CD1c-positive myeloid dendritic cell (primary cell): ENCODE measurements at regions not wholly inside any gene's neighbourhood (a gene's known extent, or its start where the extent isn't known, plus 50 kb on each side); places are given as distances from the start of the nearest gene placed in this dataset.

Source experiments
- DNase-seq: peaks from one replicate; pipeline ENCODE4 v3.0.0-alpha.2; 2016; ENCODE audit errors: extremely low spot score

DNA sequence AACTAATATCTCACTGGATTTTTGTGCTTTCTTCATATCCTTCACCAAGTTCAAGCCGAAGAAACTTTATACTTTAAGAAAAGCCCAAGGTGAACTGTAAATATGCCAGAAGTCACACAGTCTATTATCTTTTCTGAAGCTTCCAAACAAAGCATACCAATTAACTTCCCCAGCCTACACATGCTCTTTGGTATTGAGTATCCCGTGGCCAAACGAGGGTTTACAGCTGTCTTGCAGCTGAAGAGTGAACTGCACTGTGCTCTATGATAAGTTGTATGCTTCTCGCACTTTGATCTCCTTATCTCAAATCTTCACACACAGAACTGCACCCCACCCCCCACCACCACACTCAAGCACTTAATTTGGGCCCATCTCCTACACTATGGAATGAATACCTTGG, 215.6 kb upstream of the VEPH1 start:
- DNase-seq = no peak

GRCh38 chr3:157713101-157713500, 209.9 kb upstream of the VEPH1 start:
- no peak for DNase-seq

GRCh38 chr3:157705258-157705657, 202.0 kb upstream of the VEPH1 start:
- no peak for DNase-seq

GRCh38 chr3:157700405-157700804, 197.2 kb upstream of the VEPH1 start:
- DNase-seq = no peak

DNA sequence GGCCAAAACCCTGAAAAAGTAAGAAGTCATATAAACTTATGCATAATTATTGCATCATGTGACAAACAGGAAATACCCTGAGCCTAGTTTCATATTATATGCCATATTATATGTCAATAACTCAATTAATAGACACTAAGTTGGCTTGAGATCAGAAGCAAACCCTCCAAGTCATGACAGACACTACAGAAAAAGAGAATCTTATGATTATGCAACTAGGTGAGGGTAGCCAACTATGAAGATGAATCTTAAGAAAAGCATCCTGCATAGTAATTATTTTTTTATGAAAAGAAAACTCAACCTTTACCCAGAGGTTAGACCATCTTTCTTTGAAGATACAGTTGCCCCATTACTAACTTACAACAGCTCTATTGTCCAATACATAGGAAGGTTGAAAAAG, 192.4 kb upstream of the VEPH1 start:
- DNase-seq = no peak

DNA sequence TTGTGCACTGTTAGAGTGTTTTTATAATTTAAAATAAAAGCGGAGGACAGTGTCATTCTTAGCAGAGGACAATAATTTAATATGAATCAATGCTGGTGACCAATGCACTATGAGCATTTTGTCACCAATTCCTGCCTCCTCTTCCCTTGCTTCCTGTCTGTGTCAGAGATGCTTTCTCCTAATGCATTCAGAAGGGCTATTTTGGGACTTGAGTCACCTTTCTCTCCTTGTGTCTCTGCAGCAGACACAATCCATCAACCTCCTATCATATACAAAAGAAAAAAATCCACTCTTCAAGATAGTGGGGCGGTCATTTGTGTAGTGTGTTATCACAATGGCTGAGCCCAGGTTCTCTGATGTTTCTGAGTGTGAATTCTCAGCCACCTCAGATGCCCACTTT, 191.9 kb upstream of the VEPH1 start:
- no peak for DNase-seq

DNA sequence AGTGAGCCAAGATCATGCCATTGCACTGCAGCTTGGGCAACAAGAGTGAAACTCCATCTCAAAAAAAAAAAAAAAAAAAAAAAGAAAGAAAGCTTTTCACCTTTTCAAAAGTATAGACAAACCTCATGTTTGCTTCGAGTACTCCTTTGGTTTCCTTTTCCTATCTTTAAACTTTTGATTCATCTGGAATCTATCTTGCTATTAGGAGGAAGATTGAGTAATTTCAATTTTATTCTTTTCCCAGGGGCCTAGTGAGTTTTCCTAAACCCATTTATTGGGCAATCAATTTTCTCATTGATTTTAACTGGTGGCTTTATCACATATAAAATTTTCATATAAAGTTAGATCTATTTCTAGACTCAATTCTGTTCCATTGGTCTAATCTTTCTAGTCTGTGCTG, 190.5 kb upstream of the VEPH1 start:
- DNase-seq = no peak

DNA sequence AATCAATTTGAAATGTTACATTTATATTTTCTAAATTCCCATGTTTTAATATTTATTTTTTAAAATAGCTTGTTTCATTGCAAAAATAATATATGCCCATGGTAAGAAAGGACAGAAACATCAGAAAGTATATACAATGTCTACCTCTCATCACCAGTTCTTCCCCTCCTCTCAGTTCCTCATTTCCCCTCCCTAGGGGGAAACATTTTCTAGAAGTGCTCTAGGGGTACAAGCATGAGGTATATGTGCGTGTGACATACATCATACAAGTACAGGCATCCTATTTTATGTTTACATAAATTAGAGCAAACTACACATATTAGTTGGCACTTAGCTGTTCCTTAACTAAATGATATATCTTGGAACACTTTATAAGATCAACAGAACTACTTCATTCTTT, 189.3 kb upstream of the VEPH1 start:
- no peak for DNase-seq

DNA sequence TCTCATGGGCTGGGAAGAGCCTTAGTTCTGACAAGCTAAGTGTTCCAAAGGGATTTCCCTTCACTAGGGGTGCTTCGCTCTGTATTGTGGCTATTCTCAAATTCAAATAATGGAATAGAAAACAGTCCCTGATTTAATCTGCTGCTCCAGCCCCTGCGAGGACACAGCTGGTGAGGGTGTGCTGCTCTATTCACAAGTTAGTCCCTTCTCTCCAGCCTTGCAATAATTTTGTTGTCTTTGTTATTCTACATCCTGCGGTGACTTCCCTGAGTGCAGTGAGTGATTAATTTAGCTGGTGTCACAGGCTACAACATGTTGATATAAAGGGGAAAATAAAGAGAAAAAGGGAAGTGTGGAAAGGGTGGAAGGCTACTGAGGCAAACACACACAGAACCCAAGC, 180.5 kb upstream of the VEPH1 start:
- DNase-seq = no peak

GRCh38 chr3:157672061-157672460, 168.8 kb upstream of the VEPH1 start:
- no peak for DNase-seq

DNA sequence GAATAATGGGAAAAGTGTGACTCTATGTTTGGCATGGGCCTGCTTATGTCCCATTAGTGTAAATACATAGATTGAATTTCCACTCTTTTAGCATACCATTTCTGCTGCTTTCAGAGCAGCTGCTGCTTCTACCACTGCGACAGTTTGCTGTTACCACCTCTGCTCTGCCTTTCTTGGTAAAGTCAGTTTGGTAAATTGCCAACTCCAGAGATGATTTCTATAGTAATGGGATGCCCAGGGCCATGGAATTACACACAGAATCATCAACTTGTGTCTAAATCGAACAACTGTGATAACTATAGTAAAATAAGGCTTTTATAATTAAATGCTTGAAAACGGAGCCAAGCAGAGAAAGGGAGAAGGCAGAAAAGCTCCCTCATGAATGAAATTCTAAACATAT, 168.4 kb upstream of the VEPH1 start:
- no peak for DNase-seq

DNA sequence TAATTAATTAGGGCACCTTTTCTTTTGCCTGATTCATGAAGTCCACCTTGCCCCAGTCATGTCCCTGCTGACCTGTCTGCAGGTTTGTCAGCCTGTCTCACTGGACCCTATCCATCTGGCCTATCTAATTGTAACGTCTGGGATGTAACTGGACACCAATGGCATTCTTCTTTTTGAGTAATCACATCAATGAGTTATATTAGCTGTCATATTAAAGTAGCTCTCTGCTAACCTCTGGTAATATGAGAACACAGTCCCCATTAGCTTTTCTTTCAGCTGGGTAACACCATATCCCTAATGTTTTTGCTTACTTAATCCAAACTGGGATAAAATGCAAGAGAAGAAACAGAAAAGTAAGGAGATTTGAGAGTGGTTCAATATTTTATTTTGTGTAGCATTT, 166.2 kb upstream of the VEPH1 start:
- no peak for DNase-seq

DNA sequence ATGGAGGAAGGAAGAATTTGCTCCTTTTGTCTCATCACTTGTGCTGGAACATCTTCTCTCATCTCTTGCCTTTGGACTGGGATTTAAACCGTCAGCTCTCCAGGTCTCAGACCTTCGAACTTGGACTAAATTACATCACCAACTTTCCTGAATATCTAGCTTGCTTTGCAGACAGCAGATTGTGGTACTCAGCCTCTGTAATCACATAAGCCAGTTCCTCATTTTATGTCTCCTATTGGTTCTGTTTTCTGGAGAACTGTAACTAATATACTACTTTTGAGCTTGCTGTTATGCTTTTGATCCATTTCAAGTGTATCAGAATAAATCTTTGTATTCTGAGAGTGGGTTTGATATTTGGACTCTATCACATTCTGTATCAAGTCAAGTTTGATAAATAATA, 164.3 kb upstream of the VEPH1 start:
- no peak for DNase-seq

- no peak for DNase-seq
Measured at GRCh38 chr3:157662171-157662570, 159.0 kb upstream of the VEPH1 start.

DNA sequence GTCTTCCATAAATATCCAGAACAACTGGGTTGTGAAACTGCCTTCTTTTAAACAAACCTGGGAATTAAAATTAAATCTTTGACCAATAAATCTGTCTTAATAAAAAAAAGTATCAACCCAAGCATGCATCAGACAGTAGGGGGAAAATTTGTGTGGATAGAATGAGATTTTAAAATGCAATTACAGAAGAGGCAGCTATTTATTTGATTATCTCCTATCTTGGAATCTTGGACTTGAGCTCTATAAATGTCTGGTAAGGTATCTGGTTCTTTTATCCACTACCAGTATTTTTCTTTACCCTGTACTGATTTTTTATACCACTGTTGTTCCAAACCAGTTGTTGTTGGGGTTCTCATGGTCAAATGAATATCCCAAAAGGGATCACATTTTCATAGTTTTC, 157.6 kb upstream of the VEPH1 start:
- no peak for DNase-seq

DNA sequence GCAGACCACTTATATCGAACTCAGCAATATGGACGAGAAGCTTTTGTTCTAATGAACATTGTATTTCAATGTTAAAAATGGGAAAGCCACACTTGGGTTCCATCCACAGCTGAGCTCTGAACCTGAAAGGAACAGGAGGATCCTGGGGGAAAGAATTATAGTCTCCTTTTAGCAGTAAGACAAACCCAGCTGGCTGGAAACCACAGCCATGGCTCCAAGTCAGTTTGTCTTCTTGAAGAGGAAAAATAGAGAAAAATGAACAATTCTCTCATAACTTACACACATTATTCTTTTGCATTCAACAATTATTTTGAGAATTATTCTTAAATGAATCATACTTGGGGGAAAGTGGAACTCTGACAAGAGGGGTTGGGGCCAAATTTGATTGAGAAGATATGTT, 149.2 kb upstream of the VEPH1 start:
- DNase-seq = no peak

- no peak for DNase-seq
Measured at GRCh38 chr3:157650699-157651098, 147.5 kb upstream of the VEPH1 start.

DNA sequence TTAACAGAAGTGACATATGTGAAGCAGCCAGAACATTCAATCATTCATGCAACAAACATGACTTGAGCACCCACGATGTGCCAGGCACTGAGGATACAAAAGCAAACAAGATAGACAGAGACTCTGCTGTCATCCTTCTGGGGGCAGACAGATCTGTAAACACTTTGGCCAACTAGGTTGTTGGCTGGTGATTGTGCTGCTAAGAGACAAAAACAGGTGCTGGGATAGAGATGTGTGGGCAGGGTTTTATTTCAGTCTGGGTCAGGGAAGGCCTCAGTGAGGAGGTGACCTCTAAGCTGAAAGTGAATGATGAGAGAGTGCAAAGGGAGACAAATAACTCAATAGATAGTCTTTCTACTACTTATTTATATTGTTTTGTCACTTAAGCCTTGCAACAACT, 147.0 kb upstream of the VEPH1 start:
- DNase-seq = no peak

DNA sequence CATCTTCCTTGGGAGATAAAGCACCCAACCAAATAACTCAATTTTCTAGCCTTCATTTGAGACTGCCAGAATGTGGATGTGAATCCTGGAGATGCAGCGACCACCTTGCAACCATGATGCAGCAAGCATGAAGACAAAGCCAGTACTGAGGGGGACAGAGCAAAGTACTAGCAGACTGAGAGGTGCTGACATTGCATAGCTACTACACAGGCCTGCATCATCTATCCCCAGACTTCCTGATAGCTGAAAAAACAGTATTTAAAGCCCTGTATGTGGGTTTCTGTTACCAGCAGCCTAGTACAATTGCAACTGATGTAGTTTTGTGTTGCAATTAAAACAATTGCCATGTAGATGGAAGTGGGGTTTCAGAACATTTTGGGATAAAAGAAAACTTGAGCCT, 146.3 kb upstream of the VEPH1 start:
- DNase-seq = no peak

- DNase-seq = no peak
Measured at GRCh38 chr3:157647820-157648219, 144.6 kb upstream of the VEPH1 start.

DNA sequence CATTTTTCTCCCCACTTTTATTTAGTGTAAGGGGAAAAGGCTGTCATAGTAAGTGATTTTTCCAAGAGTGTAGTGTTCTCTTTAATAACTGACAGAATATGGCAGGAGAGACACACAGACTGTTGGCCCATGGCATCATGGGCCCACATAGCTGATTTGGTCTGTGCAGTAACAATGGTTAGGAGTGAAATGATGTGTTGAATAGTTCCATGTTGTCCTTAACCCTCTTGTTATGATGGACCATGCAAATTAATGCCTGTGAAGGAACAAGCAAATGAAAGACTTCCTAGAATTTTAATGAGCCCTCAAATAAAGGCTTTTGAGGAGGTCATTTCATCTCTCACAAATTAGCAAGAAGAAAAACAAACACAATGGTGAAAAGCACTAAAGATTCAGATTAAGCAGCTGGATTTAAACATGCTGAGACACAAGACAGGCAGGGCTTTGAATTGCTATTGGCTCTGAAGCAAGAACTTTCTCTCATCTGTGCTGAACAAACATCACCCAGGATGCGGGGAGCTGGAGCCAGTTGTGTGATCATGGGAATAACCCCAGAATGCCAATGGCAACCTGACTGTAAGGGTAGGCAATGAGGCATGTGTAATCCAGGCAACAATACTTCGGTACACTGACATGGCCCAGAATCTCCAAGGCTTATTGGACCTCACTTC, 136.7 kb upstream of the VEPH1 start:
- no peak for DNase-seq

DNA sequence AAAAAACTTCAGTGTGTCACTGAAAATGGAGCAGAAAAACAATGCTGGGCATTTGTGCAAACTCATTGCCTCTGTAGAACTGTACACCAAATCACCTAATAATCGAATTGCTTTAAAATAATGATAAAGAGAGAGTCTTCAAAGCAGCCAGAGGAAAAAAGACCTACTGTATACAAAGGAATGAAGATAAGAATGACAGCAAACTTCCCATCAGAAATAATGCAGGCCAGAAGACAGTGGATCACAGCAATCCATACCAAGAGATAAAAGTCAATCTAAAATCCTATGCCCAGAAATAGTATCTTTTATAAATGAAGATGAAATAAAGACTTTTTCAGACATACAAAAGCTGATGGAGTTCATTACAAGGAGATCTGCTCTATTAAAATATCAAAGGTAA, 134.7 kb upstream of the VEPH1 start:
- DNase-seq = no peak

DNA sequence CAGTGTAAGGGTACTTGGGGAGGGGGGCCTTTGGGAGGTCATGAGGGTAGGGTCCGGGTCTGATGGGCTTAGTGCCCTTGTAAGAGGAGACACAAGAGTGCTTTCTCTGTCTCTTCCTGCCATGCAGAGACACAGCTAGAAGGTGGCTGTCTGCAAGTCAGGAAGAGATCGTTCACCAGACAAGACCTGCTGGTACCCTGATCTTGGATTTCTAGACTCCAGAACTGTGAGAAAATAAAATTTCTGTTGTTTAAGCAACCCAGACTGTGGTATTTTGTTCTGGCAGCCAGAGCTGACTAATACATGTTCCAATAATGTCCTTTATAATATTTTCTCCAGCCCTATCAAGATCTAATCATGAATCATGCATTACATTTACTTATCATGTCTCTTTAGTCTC, 130.0 kb upstream of the VEPH1 start:
- no peak for DNase-seq

- no peak for DNase-seq
Measured at GRCh38 chr3:157632075-157632474, 128.9 kb upstream of the VEPH1 start.

DNA sequence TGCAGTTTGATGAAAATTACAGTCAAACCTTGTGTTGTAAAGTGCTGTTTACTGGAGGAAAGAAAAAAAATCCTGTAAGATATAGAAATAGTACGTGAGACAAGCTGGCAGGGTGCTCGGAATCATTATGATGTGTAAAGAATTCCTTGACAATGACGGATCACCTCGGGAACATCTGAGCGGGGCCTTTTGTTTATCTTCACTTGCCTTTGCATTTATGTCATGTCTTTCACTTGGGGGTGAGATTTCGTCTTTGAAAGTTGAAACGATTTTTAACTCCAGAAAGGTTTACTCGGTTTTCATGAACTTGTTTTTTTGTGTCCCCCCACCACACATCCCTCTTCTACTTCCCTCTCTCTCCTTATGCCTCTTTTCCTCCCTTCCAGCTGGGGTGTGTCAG, 128.3 kb upstream of the VEPH1 start:
- no peak for DNase-seq
